Mesenchymal stem cell (in vitro differentiated cells and primary cell): ENCODE measurements at regions not wholly inside any gene's neighbourhood (a gene's known extent, or its start where the extent isn't known, plus 50 kb on each side); places are given as distances from the start of the nearest gene placed in this dataset.

Experiments used
- DNase-seq: peaks from one replicate; pipeline ENCODE4 v3.0.0-alpha.2; 2013
- H2AFZ ChIP-seq: one replicate; pipeline ENCODE4 v1.6.1; 2013; ENCODE audit warnings: low read depth, mild to moderate bottlenecking, control low read depth, inconsistent platforms, low read length, moderate library complexity
- H2AK5ac ChIP-seq: 2 replicates; pipeline ENCODE4 v1.6.1; 2013; ENCODE audit warnings: low read length, moderate library complexity, mild to moderate bottlenecking, inconsistent platforms; ENCODE audit not compliant: severe bottlenecking
- H2BK120ac ChIP-seq: one replicate; pipeline ENCODE4 v1.6.1; 2013; ENCODE audit warnings: low read depth, mild to moderate bottlenecking, inconsistent platforms, low read length, moderate library complexity
- H2BK12ac ChIP-seq, 2 experiments: one replicate each; pipeline ENCODE4 v1.6.1; 2013; ENCODE audit warnings: inconsistent platforms in 2 of 2, low read length in 2 of 2, mild to moderate bottlenecking in 2 of 2, moderate library complexity in 2 of 2, control low read depth in 1 of 2
- H2BK15ac ChIP-seq: one replicate; pipeline ENCODE4 v1.6.1; 2013; ENCODE audit warnings: mild to moderate bottlenecking, low read depth, inconsistent platforms; ENCODE audit not compliant: poor library complexity, severe bottlenecking
- H2BK5ac ChIP-seq: 2 replicates; pipeline ENCODE4 v1.6.1; 2013; ENCODE audit warnings: low read depth, mild to moderate bottlenecking, low read length, control low read depth, inconsistent platforms; ENCODE audit not compliant: poor library complexity, severe bottlenecking
- H3K14ac ChIP-seq, 2 experiments: one replicate each; pipeline ENCODE4 v1.6.1; 2013; ENCODE audit warnings: inconsistent platforms in 2 of 2, low read length in 2 of 2, control low read depth in 1 of 2, mild to moderate bottlenecking in 1 of 2, moderate library complexity in 1 of 2
- H3K18ac ChIP-seq, 2 experiments: one replicate each; pipeline ENCODE4 v1.6.1; 2013; ENCODE audit warnings: inconsistent platforms in 2 of 2, low read length in 2 of 2, control low read depth in 1 of 2, low read depth in 1 of 2, mild to moderate bottlenecking in 1 of 2
- H3K23ac ChIP-seq, 2 experiments: one replicate each; pipeline ENCODE4 v1.6.1; 2013; ENCODE audit warnings: inconsistent platforms in 2 of 2, low read length in 2 of 2, mild to moderate bottlenecking in 2 of 2, moderate library complexity in 2 of 2, control low read depth in 1 of 2
- H3K27ac ChIP-seq: 2 replicates; pipeline ENCODE4 v1.5.1; 2013; ENCODE audit warnings: mild to moderate bottlenecking, moderate library complexity, low read length, control low read depth, inconsistent platforms; ENCODE audit not compliant: poor library complexity, severe bottlenecking
- H3K27me3 ChIP-seq, 2 experiments: 2 replicates each; pipeline versions ENCODE4 v1.6.1 to v1.7.0; 2013; ENCODE audit warnings: low read length in 2 of 2, mild to moderate bottlenecking in 2 of 2, moderate library complexity in 2 of 2, control low read depth in 1 of 2, inconsistent platforms in 1 of 2; ENCODE audit not compliant: control insufficient read depth in 1 of 2, insufficient read depth in 1 of 2
- H3K36me3 ChIP-seq, 2 experiments: 2 replicates each; pipeline versions ENCODE4 v1.6.1 to v1.7.0; 2013; ENCODE audit warnings: low read length in 2 of 2, control low read depth in 1 of 2, inconsistent platforms in 1 of 2, low read depth in 1 of 2, mild to moderate bottlenecking in 1 of 2; ENCODE audit not compliant: insufficient read depth in 2 of 2, control insufficient read depth in 1 of 2
- H3K4ac ChIP-seq, 2 experiments: one replicate each; pipeline ENCODE4 v1.6.1; 2013; ENCODE audit warnings: inconsistent platforms in 2 of 2, low read length in 2 of 2, mild to moderate bottlenecking in 2 of 2, moderate library complexity in 2 of 2, control low read depth in 1 of 2, low read depth in 1 of 2
- H3K4me1 ChIP-seq: 2 replicates; pipeline ENCODE4 v1.6.1; 2013; ENCODE audit warnings: low read depth, low read length, control low read depth; ENCODE audit not compliant: control insufficient read depth, insufficient read depth
- H3K4me2 ChIP-seq: 2 replicates; pipeline ENCODE4 v1.6.1; 2013; ENCODE audit warnings: low read length, mild to moderate bottlenecking, inconsistent platforms; ENCODE audit not compliant: poor library complexity, severe bottlenecking
- H3K4me3 ChIP-seq, 2 experiments: 2 replicates each; pipeline versions ENCODE4 v1.5.1 to v1.7.0; 2013; ENCODE audit warnings: low read length in 2 of 2, mild to moderate bottlenecking in 2 of 2, control low read depth in 1 of 2, low read depth in 1 of 2; ENCODE audit not compliant: insufficient read depth in 1 of 2
- H3K79me1 ChIP-seq: replicated peaks from 2 replicates; pipeline ENCODE4 v1.6.1; 2013; ENCODE audit warnings: mild to moderate bottlenecking, control low read depth, low read length, inconsistent platforms; ENCODE audit not compliant: poor library complexity, severe bottlenecking
- H3K9ac ChIP-seq: 2 replicates; pipeline ENCODE4 v1.7.0; 2013; ENCODE audit warnings: mild to moderate bottlenecking, low read length, moderate library complexity
- H3K9me3 ChIP-seq: 2 replicates; pipeline ENCODE4 v1.7.0; 2013; ENCODE audit warnings: mild to moderate bottlenecking, low read length; ENCODE audit not compliant: control insufficient read depth
- H4K8ac ChIP-seq: one replicate; pipeline ENCODE4 v1.6.1; 2013; ENCODE audit warnings: inconsistent platforms, mild to moderate bottlenecking, low read length, moderate library complexity
- H4K91ac ChIP-seq: one replicate; pipeline ENCODE4 v1.6.1; 2013; ENCODE audit warnings: mild to moderate bottlenecking, low read length, inconsistent platforms
- WGBS: methylation state at CpG from one replicate; pipeline ENCODE4 v1.1.7; 2013; ENCODE audit warnings: mixed read lengths; 5-methylcytosine and 5-hydroxymethylcytosine counted together

DNA sequence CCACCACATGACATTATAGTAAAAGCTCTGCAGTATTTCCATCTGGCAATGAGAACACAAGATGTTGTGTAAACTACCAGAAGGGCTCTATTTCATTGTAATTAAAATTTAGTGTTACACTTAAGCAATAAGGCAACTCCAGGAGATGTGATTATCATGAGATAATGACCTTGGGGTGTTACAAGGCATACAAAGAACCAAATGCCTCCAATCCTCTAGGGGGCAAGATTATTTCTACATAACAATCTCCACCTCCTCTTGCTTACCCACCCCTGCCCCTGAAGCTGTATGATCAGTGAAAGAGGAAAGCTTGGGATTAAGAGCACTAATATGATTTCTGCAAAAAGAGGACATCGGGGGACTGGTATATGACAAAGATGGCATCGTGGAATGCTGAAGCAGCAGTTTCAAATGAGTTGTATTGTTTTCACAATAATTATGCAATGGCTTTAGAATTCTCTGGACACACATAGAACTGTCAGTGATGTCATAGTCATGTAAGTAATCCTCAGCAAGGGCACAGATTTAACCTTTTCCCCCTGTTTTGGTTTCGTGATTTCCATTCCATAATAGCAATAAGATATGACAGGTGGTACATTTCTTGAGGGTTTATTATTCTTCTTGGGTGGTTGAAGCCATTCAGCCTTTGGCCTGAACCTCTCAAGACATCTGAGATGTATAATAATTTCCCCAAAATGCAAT is 295.3 kb downstream of the MZT1 start:
- no peak overlapping the region for H3K23ac ChIP-seq

GRCh38 chr13:72430923-72431322 is 296.5 kb downstream of the MZT1 start:
- Histone ChIP-seq H2BK120ac (no peak overlapping the region), H3K4me1 (no peaks in the 10 kb centered on the region), H3K23ac (no peak overlapping the region), H2BK15ac (no peak overlapping the region), H2AK5ac (no peak overlapping the region), H3K18ac (no peak overlapping the region), H2BK5ac (no peak overlapping the region), H3K14ac (no peak overlapping the region), H3K27ac (no peak overlapping the region), H3K4me3 (no peak overlapping the region), H3K9ac (no peak overlapping the region), H3K9me3 (no peaks in the 10 kb centered on the region), H2BK12ac (no peak overlapping the region), H2AFZ (no peak overlapping the region), H4K91ac (no peak overlapping the region), H4K8ac (no peak overlapping the region), H3K36me3 (no peaks in the 10 kb centered on the region), H3K79me1 (no peaks in the 10 kb centered on the region), H3K4ac (no peak overlapping the region), H3K4me2 (no peak overlapping the region), H3K27me3 (no peaks in the 10 kb centered on the region)
- WGBS = 68% methylated on average over 3 of the region's 4 CpGs
- no peak for DNase-seq

More for the DNA sequence above, 295.3 kb downstream of the MZT1 start:
- H3K4me3 ChIP-seq = no peak overlapping the region
- no peak overlapping the region for H2AFZ ChIP-seq
- no peak overlapping the region for H3K14ac ChIP-seq
- no peaks in the 10 kb centered on the region for H3K4me1 ChIP-seq
- no peak overlapping the region for H3K27ac ChIP-seq
- H2BK120ac ChIP-seq = no peak overlapping the region
- H3K9ac ChIP-seq = no peak overlapping the region
- no peaks in the 10 kb centered on the region for H3K36me3 ChIP-seq
- DNase-seq = no peak
- no peaks in the 10 kb centered on the region for H3K9me3 ChIP-seq
- no peak overlapping the region for H4K8ac ChIP-seq
- H2BK12ac ChIP-seq = no peak overlapping the region
- no peak overlapping the region for H2AK5ac ChIP-seq
- H3K18ac ChIP-seq = no peak overlapping the region
- no peak overlapping the region for H2BK5ac ChIP-seq
- H2BK15ac ChIP-seq = no peak overlapping the region
- no peaks in the 10 kb centered on the region for H3K27me3 ChIP-seq
- H4K91ac ChIP-seq = no peak overlapping the region
- H3K79me1 ChIP-seq = no peaks in the 10 kb centered on the region
- H3K4ac ChIP-seq = no peak overlapping the region
- no peak overlapping the region for H3K4me2 ChIP-seq
- WGBS = 85% methylated on average over 3 of the region's 3 CpGs

- Histone ChIP-seq H3K4me2 (no peak overlapping the region), H2BK120ac (no peak overlapping the region), H3K4me1 (no peaks in the 10 kb centered on the region), H2BK12ac (no peak overlapping the region), H3K4me3 (no peak overlapping the region), H3K23ac (no peak overlapping the region), H4K91ac (no peak overlapping the region), H3K18ac (no peak overlapping the region), H3K27ac (no peak overlapping the region), H4K8ac (no peak overlapping the region), H3K36me3 (no peaks in the 10 kb centered on the region), H3K27me3 (no peaks in the 10 kb centered on the region), H2BK5ac (no peak overlapping the region), H3K14ac (no peak overlapping the region), H3K79me1 (no peaks in the 10 kb centered on the region), H3K4ac (no peak overlapping the region), H2BK15ac (no peak overlapping the region), H3K9ac (no peak overlapping the region), H3K9me3 (no peaks in the 10 kb centered on the region), H2AK5ac (no peak overlapping the region), H2AFZ (no peak overlapping the region)
- 100% methylated on average over 3 of the region's 7 CpGs for WGBS
- no peak for DNase-seq
Measured at GRCh38 chr13:72427757-72428528, 299.5 kb downstream of the MZT1 start.

- no peak overlapping the region for H3K4ac ChIP-seq
- H3K27ac ChIP-seq = no peak overlapping the region
- H3K79me1 ChIP-seq = no peaks in the 10 kb centered on the region
- H2AFZ ChIP-seq = no peak overlapping the region
- H3K4me1 ChIP-seq = no peaks in the 10 kb centered on the region
- no peak overlapping the region for H2AK5ac ChIP-seq
- no peak overlapping the region for H3K14ac ChIP-seq
- H3K4me2 ChIP-seq = no peak overlapping the region
- H4K91ac ChIP-seq = no peak overlapping the region
- no peak overlapping the region for H3K23ac ChIP-seq
- H3K27me3 ChIP-seq = no peaks in the 10 kb centered on the region
- no peak overlapping the region for H3K18ac ChIP-seq
- H3K36me3 ChIP-seq = no peaks in the 10 kb centered on the region
- no peak overlapping the region for H2BK12ac ChIP-seq
- H2BK120ac ChIP-seq = no peak overlapping the region
- H4K8ac ChIP-seq = no peak overlapping the region
- no peak overlapping the region for H2BK15ac ChIP-seq
- H3K9ac ChIP-seq = no peak overlapping the region
- H3K4me3 ChIP-seq = no peak overlapping the region
- no peaks in the 10 kb centered on the region for H3K9me3 ChIP-seq
- no peak overlapping the region for H2BK5ac ChIP-seq
- WGBS = 82% methylated on average over 1 of the region's 2 CpGs
- DNase-seq = no peak
Measured at GRCh38 chr13:72424059-72424458, 303.4 kb downstream of the MZT1 start.
